ENCODE measurements at regions not wholly inside any gene's neighbourhood (a gene's known extent, or its start where the extent isn't known, plus 50 kb on each side); places are given as distances from the start of the nearest gene placed in this dataset.

DNA sequence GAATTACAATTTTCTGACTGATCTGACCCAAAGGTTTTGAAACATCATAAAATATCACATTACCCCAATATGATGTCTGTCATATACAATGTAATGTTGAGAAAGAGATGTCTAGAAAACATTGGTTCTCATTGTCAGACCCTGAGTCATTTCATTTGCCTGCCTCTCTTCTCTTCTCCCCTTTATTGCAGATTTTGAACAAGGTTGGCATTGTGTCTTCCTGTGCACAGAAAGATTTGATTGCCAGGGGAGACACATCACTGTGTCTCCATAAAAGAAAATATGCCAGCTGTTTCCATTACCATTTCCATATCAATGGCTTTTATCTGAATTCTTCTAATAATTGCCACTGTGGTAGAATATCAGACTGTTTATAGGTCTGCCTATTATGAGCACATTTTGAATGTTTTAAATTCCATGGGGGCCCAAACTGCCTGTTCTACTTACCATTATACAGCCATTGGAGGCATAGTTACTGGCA, 65.6 kb downstream of the IFI44 start:
- TF ChIP-seq, protein P1, sequence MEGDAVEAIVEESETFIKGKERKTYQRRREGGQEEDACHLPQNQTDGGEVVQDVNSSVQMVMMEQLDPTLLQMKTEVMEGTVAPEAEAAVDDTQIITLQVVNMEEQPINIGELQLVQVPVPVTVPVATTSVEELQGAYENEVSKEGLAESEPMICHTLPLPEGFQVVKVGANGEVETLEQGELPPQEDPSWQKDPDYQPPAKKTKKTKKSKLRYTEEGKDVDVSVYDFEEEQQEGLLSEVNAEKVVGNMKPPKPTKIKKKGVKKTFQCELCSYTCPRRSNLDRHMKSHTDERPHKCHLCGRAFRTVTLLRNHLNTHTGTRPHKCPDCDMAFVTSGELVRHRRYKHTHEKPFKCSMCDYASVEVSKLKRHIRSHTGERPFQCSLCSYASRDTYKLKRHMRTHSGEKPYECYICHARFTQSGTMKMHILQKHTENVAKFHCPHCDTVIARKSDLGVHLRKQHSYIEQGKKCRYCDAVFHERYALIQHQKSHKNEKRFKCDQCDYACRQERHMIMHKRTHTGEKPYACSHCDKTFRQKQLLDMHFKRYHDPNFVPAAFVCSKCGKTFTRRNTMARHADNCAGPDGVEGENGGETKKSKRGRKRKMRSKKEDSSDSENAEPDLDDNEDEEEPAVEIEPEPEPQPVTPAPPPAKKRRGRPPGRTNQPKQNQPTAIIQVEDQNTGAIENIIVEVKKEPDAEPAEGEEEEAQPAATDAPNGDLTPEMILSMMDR (IDR thresholded peaks at IDR 0.05; ENCODE audit: insufficient read depth, low read depth, low read length), result no peak
- CTCF ChIA-PET, result interaction anchor here (0.7 to 0.9 kb wide), 2 partner anchors 8 to 11 kb away, joined by 3 read pairs; no protein-coding TSS in a partner anchor
- H3K27me3 ChIP-seq (ENCODE audit: control insufficient read depth, insufficient read depth, low read length), result no peaks in the 10 kb centered on the region
- POLR2A ChIA-PET, result interaction anchor here (0.6 kb wide), 3 partner anchors 30 to 608 kb away, joined by 3 to 4 read pairs (median 3); no protein-coding TSS in a partner anchor
- no peak for DNase-seq (ENCODE audit: low read depth)
- no peaks in the 10 kb centered on the region for H3K36me3 ChIP-seq (ENCODE audit: control insufficient read depth, insufficient read depth, low read length)
- no peak overlapping the region for H3K4me3 ChIP-seq (ENCODE audit: low read depth, low read length)

DNA sequence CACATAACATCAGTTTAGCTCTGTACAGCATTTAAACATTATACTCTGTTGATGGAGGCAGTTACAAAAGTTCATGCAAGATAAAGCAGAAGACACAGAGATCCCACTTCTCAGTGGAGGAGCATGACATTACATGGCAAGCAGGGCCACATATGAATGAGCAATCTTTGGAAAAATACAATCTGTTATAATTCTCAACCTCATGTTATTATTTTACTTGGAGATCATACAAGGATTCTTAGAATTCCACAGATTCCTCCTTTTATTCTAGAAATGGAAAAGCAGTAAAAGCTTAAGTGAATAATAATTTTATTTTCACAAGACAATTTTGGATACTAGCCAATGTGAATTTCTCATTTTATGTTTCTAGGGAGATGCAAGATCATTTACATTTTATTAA, 66.6 kb downstream of the IFI44 start:
- CTCF ChIA-PET, result interaction anchor here (1.2 to 1.4 kb wide), 2 partner anchors 22 to 28 kb away, joined by 3 to 5 read pairs; no protein-coding TSS in a partner anchor
- no peak for DNase-seq (ENCODE audit: low read depth)
- TF ChIP-seq, protein P1 (IDR thresholded peaks at IDR 0.05; ENCODE audit: insufficient read depth, low read depth, low read length), result no peak
- no peaks in the 10 kb centered on the region for H3K36me3 ChIP-seq (ENCODE audit: control insufficient read depth, insufficient read depth, low read length)
- POLR2A ChIA-PET, result no interaction called here
- no peak overlapping the region for H3K4me3 ChIP-seq (ENCODE audit: low read depth, low read length)
- no peaks in the 10 kb centered on the region for H3K27me3 ChIP-seq (ENCODE audit: control insufficient read depth, insufficient read depth, low read length)

DNA sequence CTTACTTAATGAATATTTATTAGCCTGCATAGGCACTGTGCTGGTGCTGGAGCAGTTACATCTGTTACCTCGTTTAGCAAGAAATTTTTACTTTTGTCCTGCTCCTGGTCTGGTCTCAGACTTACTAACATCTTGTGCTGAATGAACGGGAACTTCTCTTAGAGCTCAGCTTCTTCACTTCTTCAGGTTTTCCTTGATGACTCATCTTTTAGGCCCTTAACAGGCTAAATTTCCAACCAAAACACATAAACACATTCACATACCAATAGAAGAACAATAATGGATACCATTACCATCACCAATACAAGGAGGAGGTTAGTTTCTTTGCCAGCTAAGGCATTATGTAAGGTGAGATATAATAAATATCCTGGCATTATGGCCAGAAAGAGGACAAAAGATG, 68.9 kb downstream of the IFI44 start:
- no peak for DNase-seq (ENCODE audit: low read depth)
- CTCF ChIA-PET, result no interaction called here

DNA sequence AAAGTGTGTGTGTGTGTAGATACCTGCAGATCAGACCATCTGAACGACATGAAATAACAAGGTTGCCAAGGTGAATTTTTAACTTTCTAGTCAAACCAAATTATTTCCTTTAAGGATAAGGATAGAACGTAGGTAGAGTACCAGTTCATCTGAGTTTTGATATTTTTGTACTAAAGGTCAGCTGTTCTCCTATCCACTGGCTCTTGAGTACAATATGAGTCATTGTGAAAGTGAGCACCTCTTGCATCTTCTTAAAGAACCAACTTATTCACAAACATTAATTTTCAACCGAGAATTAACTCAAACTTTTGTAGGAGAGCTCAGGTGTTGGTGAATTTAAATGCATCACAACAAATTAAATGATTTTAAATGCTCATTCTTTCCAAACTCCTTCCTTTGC, 71.5 kb downstream of the IFI44 start:
- H3K36me3 ChIP-seq (ENCODE audit: control insufficient read depth, insufficient read depth, low read length), result no peaks in the 10 kb centered on the region
- TF ChIP-seq, protein P1 (IDR thresholded peaks at IDR 0.05; ENCODE audit: insufficient read depth, low read depth, low read length), result no peak
- ChIA-PET POLR2A (no interaction called here), CTCF (no interaction called here)
- no peak overlapping the region for H3K4me3 ChIP-seq (ENCODE audit: low read depth, low read length)
- no peaks in the 10 kb centered on the region for H3K27me3 ChIP-seq (ENCODE audit: control insufficient read depth, insufficient read depth, low read length)
- no peak for DNase-seq (ENCODE audit: low read depth)

More for the DNA sequence above, 68.9 kb downstream of the IFI44 start:
- TF ChIP-seq, protein P1 (IDR thresholded peaks at IDR 0.05; ENCODE audit: insufficient read depth, low read depth, low read length), result no peak
- Histone ChIP-seq H3K36me3 (ENCODE audit: control insufficient read depth, insufficient read depth, low read length) (no peaks in the 10 kb centered on the region), H3K27me3 (ENCODE audit: control insufficient read depth, insufficient read depth, low read length) (no peaks in the 10 kb centered on the region), H3K4me3 (ENCODE audit: low read depth, low read length) (no peak overlapping the region)
- POLR2A ChIA-PET, result no interaction called here

DNA sequence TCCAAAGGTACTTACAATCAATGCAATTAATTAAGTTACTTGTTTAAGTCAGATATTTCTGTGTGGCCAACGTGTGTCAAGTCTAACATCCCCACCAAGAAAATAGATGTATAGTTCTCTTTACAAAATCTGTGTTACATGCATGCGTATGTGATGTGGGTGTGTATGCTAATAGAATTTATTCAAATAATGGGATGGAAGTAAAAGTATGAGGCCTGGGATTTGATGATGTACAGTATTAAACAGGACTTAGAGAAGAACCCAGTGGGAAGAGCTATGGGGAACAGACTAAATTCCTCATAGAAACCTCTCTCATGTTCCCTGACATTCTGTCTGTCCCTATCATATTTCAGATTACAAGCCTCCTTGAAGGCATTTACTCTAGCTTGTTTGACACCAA, 72.5 kb downstream of the IFI44 start:
- CTCF ChIA-PET, result interaction anchor here (1.2 kb wide), 1 partner anchor 27 kb away, joined by 3 read pairs; no protein-coding TSS in a partner anchor
- H3K36me3 ChIP-seq (ENCODE audit: control insufficient read depth, insufficient read depth, low read length), result no peaks in the 10 kb centered on the region
- TF ChIP-seq, protein P1 (IDR thresholded peaks at IDR 0.05; ENCODE audit: insufficient read depth, low read depth, low read length), result no peak
- no peaks in the 10 kb centered on the region for H3K27me3 ChIP-seq (ENCODE audit: control insufficient read depth, insufficient read depth, low read length)
- H3K4me3 ChIP-seq (ENCODE audit: low read depth, low read length), result no peak overlapping the region
- POLR2A ChIA-PET, result no interaction called here
- no peak for DNase-seq (ENCODE audit: low read depth)

Measured in BJ (cell line).